HS-5 (cell line): ENCODE measurements at regions not wholly inside any gene's neighbourhood (a gene's known extent, or its start where the extent isn't known, plus 50 kb on each side); places are given as distances from the start of the nearest gene placed in this dataset.
A peak's percentile ranks its signal among the peaks of the same experiment; 100 is the strongest.
"Not testable (repeated sequence)": the region's sequence is repeated elsewhere in the genome, so short reads cannot be mapped to it uniquely, and the experiment has no call there.

ENCODE experiments used
- DNase-seq: peaks from one replicate; pipeline ENCODE4 v3.0.0-alpha.2; 2012; ENCODE audit warnings: low read depth

GRCh38 chr10:29826801-29827450, 192.2 kb upstream of the SVIL start:
- DNase-seq = no peak

GRCh38 chr10:29826221-29826620, 191.4 kb upstream of the SVIL start:
- DNase-seq = no peak

- DNase-seq = no peak
These were observed 188.8 kb upstream of the SVIL start for GRCh38 chr10:29823553-29824080.

GRCh38 chr10:29820890-29821461, 186.2 kb upstream of the SVIL start:
- no peak for DNase-seq

GRCh38 chr10:29816801-29817558, 182.2 kb upstream of the SVIL start:
- no peak for DNase-seq

GRCh38 chr10:29815572-29815971, 180.8 kb upstream of the SVIL start:
- DNase-seq = no peak

- peak; percentile 32 for DNase-seq
These were observed 177.1 kb upstream of the SVIL start for GRCh38 chr10:29811751-29812427.

GRCh38 chr10:29810816-29811215, 176.0 kb upstream of the SVIL start:
- no peak for DNase-seq

- DNase-seq = not testable (repeated sequence)
These were observed 175.5 kb upstream of the SVIL start for GRCh38 chr10:29810231-29810630.

GRCh38 chr10:29809383-29809782, 174.6 kb upstream of the SVIL start:
- no peak for DNase-seq

GRCh38 chr10:29807163-29807806, 172.5 kb upstream of the SVIL start:
- peak; percentile 29 for DNase-seq

- DNase-seq = no peak
These were observed 171.6 kb upstream of the SVIL start for GRCh38 chr10:29806350-29806788.

GRCh38 chr10:29805134-29805723, 170.5 kb upstream of the SVIL start:
- no peak for DNase-seq

GRCh38 chr10:29804025-29804852, 169.5 kb upstream of the SVIL start:
- peak; percentile 61 for DNase-seq

GRCh38 chr10:29802171-29802570, 167.4 kb upstream of the SVIL start:
- no peak for DNase-seq

GRCh38 chr10:29798921-29799690, 164.3 kb upstream of the SVIL start:
- no peak for DNase-seq

GRCh38 chr10:29797616-29798015, 162.8 kb upstream of the SVIL start:
- no peak for DNase-seq

GRCh38 chr10:29795850-29796249, 161.1 kb upstream of the SVIL start:
- DNase-seq = no peak

GRCh38 chr10:29794776-29795611, 160.2 kb upstream of the SVIL start:
- no peak for DNase-seq
